ENCODE measurements at regions not wholly inside any gene's neighbourhood (a gene's known extent, or its start where the extent isn't known, plus 50 kb on each side); places are given as distances from the start of the nearest gene placed in this dataset.
A peak's percentile ranks its signal among the peaks of the same experiment; 100 is the strongest.

DNA sequence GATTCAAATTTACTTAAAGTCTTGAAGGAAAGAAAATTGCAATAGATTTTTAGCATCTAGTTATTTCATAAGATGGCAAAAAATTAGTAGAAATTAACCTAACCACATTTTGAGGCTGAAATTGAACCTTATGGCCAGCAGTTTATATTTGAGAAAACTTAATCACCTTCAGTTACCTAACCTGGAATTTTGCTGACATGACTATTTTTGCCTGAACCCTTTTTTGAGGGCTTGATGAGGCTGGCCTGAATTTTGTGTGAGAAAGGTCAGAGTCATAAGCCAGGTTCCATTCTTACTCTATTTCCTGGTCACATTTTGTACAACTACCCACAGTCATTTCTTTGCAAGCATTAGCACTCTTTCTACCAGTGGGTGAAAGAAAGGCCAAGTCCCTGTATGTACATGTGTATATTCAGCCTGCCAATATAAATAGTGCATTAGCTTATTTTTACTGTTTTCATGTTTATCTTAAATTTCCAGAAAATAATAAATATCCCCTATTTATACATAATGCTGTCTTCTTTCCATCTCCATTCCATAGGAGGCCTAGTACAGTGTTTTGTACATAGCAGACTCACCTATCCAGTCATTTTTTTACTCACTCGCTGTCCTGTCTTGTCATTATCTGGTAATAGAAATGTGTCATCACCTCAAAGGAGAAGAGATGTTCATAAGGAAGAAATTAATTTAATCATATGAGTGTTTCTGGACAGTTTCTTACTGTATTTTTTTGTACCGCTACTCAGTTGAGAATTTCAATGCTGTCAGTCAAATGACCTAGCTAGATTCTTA is 108.4 kb upstream of the SGCD start:
- no peak for DNase-seq
- Histone ChIP-seq H3K9me1 (ENCODE audit: insufficient read depth, low read length) (no peaks in the 10 kb centered on the region), H3K4ac (ENCODE audit: low read depth, low read length) (no peak overlapping the region), H2BK20ac (ENCODE audit: low read depth, low read length) (no peak overlapping the region), H2BK5ac (ENCODE audit: low read depth, low read length, poor library complexity, severe bottlenecking) (no peak overlapping the region), H4K91ac (ENCODE audit: insufficient read depth, low read depth, low read length) (no peak overlapping the region), H4K5ac (ENCODE audit: low read depth, low read length) (no peak overlapping the region), H2AK5ac (ENCODE audit: low read depth, low read length) (no peak overlapping the region), H3K18ac (ENCODE audit: low read depth, low read length) (no peak overlapping the region), H2AFZ (replicated peaks; ENCODE audit: low read length, poor library complexity) (no peak overlapping the region), H3K4me1 (ENCODE audit: control insufficient read depth, insufficient read depth, low read length) (no peaks in the 10 kb centered on the region), H3K9ac (ENCODE audit: low read depth, low read length) (no peak overlapping the region), H3K4me3 (ENCODE audit: insufficient read depth, low read depth, low read length) (no peak overlapping the region), H2AK9ac (replicated peaks; ENCODE audit: low read depth, low read length, poor library complexity) (no peak overlapping the region), H4K20me1 (ENCODE audit: insufficient read depth, low read length) (no peaks in the 10 kb centered on the region), H2BK120ac (ENCODE audit: low read depth, low read length) (no peak overlapping the region), H3K79me1 (ENCODE audit: low read depth in 1 of 2, low read length in 2 of 2) (no peaks in the 10 kb centered on the region), H3K27ac (ENCODE audit: insufficient read depth, low read length) (no peak overlapping the region), H3K36me3 (ENCODE audit: control insufficient read depth, insufficient read depth, low read length) (no peaks in the 10 kb centered on the region), H3K56ac (ENCODE audit: extremely low read depth, insufficient read depth, low read length) (no peak overlapping the region), H3K4me2 (ENCODE audit: low read depth, low read length) (no peak overlapping the region), H3K14ac (replicated peaks; ENCODE audit: low read depth, low read length) (no peak overlapping the region), H3K9me3 (ENCODE audit: control insufficient read depth, insufficient read depth, low read length) (no peaks in the 10 kb centered on the region), H3K27me3 (ENCODE audit: control insufficient read depth, insufficient read depth, low read length) (no peaks in the 10 kb centered on the region), H3K23ac (ENCODE audit: low read depth, low read length) (no peak overlapping the region), H2BK15ac (ENCODE audit: low read depth, low read length) (no peak overlapping the region), H4K8ac (ENCODE audit: low read depth in 2 of 2, low read length in 2 of 2) (no peak overlapping the region)
- no TSS peak for BruUV-seq (replicated peaks)
- ATAC-seq (ENCODE audit: low read depth), result no peak
- dilution Hi-C loops (cut with HindIII; ENCODE audit: low sequenced_read_pairs, unreplicated experiment) (no loop called here), intact Hi-C loops (cut with micrococcal nuclease) (no loop called here), in situ Hi-C loops (cut with MboI; ENCODE audit: low sequenced_read_pairs) (no loop called here)
- ChIA-PET POLR2A (ENCODE audit: unreplicated experiment) (no interaction called here), CTCF (no interaction called here)
- WGBS, 2 experiments (ENCODE audit: extremely low coverage in 2 of 2, insufficient read length in 1 of 2), result no CpG with 5 or more reads among the region's 2 CpGs
- TF ChIP-seq MAFK (IDR thresholded peaks at IDR 0.05; ENCODE audit: low read depth, low read length) (peak; percentile 99), CEBPB (IDR thresholded peaks at IDR 0.05; ENCODE audit: low read depth, low read length) (no peak)
